Umbilical cord (tissue), 1 donor: ENCODE measurements at regions not wholly inside any gene's neighbourhood (a gene's known extent, or its start where the extent isn't known, plus 50 kb on each side); places are given as distances from the start of the nearest gene placed in this dataset.
A peak's percentile ranks its signal among the peaks of the same experiment; 100 is the strongest.
"Not testable (repeated sequence)": the region's sequence is repeated elsewhere in the genome, so short reads cannot be mapped to it uniquely, and the experiment has no call there.

Experiments used
- DNase-seq: peaks from one replicate; pipeline ENCODE4 v3.0.0-alpha.2; 2015; ENCODE audit warnings: low spot score

DNA sequence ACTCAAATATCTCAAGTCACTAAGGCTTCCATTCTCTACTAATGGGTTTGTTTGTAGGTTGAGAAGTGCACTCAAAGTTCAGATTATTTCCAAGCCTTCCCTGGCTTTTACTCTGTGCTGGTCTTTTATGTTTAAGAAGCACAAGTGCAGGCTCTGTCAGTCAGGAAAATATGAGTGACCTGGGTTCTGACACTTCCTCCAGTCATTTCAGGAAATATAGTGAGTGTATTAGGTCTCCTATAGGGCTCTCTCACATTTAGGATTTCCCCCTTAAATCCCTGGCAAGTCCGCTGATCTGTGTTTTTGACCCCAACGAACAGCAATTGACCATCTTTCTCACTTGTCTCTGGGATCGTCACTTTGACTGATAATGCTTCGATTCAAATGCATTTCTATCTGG, 210.2 kb downstream of the ARPP21 start:
- no peak for DNase-seq

- no peak for DNase-seq
Measured at GRCh38 chr3:35849963-35850362, 210.6 kb downstream of the ARPP21 start.

- DNase-seq: no peak
Measured at GRCh38 chr3:35857004-35857403, 217.7 kb downstream of the ARPP21 start.

- DNase-seq: no peak
Measured at GRCh38 chr3:35862057-35862456, 222.7 kb downstream of the ARPP21 start.

- no peak for DNase-seq
Measured at GRCh38 chr3:35864871-35865270, 225.5 kb downstream of the ARPP21 start.

- no peak for DNase-seq
Measured at GRCh38 chr3:35867791-35868190, 228.5 kb downstream of the ARPP21 start.

- DNase-seq: peak; percentile 76
Measured at GRCh38 chr3:35871009-35871408, 231.7 kb downstream of the ARPP21 start.

DNA sequence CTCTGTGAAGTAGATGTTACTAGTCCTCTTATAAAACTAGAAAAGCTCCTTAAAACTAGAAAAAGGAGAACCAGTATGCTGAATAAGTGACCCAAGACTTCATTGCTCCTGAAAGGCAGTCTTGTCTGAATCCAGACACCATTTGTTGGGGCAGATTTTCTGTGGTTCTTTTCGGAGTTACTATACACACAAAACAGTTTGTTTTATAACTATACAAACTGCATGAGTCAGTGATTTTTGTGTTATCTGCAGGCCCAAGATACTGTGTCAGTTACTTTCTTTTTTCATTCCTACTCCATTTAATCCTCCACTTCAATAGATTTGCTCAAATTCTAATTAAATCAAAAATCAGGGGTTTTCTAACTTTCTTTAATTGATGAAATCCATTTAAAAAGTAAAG, 244.6 kb downstream of the ARPP21 start:
- DNase-seq: no peak

DNA sequence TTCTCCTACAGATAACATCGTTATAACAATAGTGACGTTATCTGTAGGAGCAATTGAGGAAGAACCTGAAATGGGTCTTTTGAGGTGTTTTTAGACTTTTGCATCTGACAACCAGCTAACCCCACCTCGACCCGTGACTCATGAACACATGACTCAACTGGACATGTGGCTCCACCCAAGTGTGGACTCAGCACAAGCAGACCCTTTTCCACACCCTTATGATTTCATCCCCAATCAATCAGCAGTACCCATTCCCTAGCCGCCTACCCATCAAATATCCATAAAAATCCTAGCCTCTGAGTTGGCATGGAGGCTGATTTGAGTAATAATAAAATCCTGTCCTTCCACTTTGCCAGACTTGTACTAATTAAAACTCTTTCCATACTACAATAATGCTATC, 255.4 kb downstream of the ARPP21 start:
- DNase-seq: no peak

- DNase-seq: no peak
Measured at GRCh38 chr3:35899245-35899644, 259.9 kb downstream of the ARPP21 start.

- DNase-seq: no peak
Measured at GRCh38 chr3:35900079-35900478, 260.8 kb downstream of the ARPP21 start.

DNA sequence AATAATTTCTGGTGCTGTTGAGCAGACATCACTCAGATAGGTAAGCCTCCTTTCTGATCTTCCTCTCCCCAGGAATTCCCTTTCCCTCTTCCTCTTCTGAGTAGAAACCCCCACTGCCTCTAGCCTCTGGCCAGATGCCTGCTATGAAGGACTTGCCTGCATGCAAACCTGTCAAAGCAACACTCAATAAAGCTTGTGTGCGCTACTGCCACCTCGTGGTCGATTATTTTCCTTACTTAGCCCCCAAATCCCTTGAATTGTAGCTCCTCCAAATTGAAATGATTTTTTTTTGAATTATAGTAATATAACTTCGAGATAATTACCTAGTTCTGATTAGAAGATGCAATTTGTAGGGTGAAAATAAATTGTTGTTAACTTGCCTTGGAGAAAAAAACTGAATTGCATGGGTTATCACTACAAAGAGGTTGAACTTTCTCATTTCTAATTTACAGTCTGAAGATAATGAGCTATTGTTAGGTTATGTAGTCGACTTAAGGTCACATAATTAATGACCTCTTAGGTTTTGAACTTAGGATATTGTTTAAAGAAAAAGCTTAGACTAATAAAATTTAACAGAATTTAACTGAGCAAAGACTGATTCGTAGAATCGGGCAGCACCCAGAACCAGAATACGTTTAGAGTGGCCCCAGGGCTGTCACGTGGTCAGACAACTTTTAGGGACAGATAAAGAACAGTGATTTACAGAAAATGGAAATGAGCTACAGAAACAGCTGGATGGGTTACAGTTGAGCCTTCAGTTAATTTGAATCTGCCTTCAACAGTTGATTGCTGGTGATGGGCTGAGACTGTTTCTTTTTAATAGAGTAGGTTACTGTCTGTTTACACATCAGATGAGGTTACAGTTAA, 269.3 kb downstream of the ARPP21 start:
- DNase-seq: peak; percentile 69

DNA sequence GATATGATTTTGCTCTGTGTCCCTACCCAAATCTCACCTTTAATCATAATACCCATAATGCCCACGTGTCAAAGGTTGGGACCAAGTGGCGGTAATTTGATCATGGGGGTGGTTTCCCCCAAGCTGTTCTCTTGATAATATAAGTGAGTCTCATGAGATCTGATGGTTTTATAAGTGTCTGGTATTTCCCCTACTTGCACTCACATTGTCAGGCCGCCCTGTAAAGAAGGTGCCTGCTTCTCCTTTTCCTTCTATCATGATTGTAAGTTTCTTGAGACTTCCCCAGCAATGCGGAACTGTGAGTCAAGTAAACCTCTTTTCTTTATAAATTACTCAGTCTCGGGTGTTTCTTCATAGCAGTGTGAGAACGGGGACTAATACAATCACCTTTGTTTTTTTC, 279.8 kb downstream of the ARPP21 start:
- no peak for DNase-seq

DNA sequence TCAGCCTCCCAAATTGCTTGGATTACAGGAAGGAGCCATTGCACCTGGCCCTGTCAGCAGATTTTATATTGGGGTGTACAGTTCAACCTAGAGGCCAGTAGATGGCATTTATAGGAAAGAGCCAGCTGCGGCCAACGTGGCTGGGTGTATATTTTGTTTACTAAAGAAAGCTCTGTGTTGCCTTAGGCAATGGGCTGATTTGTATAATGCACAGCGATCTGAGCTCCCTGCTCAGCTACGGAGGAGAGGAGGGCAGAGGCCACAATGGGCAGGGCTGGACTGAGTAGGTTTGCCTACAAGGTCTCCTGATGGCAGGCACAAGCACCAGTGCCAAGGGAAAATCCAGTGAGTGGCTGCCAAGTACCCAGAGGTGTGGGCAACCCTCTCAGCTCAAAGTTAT, 282.4 kb downstream of the ARPP21 start:
- DNase-seq: no peak

GRCh38 chr3:35924070-35924469, 284.7 kb downstream of the ARPP21 start:
- not testable (repeated sequence) for DNase-seq

DNA sequence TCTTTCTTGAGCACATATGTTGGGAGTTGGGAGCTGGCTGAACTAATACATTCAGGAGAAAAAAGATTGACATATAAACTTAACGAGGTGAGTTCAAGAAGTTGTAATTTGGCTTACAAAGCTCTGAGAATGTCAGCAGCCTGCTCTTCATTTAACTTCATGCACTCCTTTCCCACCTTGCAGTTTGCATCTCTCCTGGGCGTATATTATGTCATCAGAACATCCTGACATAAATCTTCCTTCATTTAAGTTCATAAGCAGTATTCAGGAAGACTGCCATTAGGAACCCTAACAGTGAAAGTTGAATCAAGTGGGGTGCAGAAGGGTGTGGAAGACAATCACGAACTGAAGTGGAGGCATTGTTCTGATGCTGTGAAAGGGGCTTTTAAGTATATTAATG, 288.1 kb downstream of the ARPP21 start:
- no peak for DNase-seq

DNA sequence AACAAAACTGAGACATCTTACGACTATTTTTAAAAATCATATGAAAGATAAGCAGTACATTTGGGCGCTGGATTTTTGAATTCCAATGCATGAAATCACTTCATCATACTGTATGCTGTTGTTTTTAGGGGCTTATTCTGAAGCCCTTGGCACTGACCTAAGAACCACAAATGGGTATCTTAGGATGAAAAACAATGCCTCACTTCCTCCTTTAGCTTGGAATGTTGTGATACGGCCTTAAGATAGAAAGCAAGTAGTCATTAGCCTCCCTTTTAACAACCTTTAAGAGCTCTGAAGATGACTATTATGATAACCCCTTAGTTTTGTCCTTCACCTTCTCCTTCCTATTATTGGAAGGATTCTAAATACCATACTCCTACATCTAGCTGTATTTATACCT, 289.8 kb downstream of the ARPP21 start:
- no peak for DNase-seq

DNA sequence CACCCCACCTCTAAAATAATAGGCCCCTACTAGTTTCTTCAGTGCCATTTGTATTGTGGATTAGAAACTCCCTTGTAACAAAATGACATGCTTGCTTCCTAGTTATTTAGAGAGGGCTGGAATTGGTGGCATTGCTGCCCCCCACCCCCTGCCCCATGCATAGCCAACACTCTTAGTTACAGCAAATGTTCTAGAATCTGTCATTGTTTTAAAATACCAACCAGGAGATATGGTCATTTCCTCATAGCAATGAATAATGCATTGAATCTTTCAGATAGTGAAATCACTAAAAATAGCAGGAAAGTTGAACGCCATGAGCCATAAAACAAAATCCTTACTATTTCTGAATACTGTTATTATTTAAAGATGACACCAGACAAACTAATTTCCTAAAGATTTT, 292.5 kb downstream of the ARPP21 start:
- DNase-seq: no peak

GRCh38 chr3:35932995-35933394, 293.7 kb downstream of the ARPP21 start:
- DNase-seq: peak; percentile 9

GRCh38 chr3:35936571-35936970, 297.2 kb downstream of the ARPP21 start:
- no peak for DNase-seq

GRCh38 chr3:35944926-35945710, 305.8 kb downstream of the ARPP21 start:
- DNase-seq: no peak

DNA sequence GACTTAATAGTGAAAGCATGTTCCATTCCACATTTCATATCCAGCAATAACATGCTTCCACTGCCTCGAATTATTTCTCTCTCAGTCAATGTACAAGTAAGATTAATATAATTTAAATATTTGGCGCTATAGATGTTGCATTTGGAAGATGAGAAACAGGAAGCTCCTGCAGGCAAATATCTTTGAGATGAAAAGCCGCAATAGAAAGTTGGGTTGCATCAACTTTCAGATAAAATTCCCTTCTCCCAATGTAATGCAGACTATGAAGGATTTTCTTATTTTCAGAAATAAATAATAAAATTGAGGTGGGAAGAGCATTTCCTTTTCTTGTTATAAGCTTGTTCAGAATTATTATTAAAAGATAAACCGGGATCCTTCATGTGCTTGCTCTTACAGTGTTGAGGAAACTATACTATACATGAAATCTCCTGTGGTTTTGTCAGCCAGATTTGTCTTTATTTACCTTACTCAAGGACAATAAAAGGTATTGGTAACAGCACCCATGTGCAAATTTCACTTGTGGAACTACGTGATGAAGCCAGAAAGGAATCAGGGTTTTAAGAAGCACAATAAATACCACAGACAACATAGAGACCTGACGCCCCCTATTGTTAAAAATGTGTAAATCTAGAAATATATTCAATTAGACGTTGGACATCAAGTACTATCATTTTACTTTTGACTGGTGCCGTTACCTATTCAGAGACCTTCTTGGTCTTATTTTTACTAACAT, 307.0 kb downstream of the ARPP21 start:
- peak; percentile 23 for DNase-seq
